Activated B cell treated with CpG ODN at 0.5 μM for 24 hours (primary cell): ENCODE measurements at regions not wholly inside any gene's neighbourhood (a gene's known extent, or its start where the extent isn't known, plus 50 kb on each side); places are given as distances from the start of the nearest gene placed in this dataset.

ENCODE experiments used
- ATAC-seq: fragments of 200-7000 bp; cut with Tn5 transposase; one replicate; pipeline ENCODE4 v1.10.0; 2021; ENCODE audit warnings: low read depth, mild to moderate bottlenecking, moderate library complexity
- CTCF ChIA-PET: fragments of 350-600 bp; sonication (Branson Sonifier 250); formaldehyde crosslinking; loops from one replicate; lab custom pipeline; 2021; ENCODE audit warnings: antibody characterized with exemption; lab: Charles Lee
- POLR2A ChIA-PET: fragments of 350-600 bp; sonication (Branson Sonifier 250); formaldehyde crosslinking; loops from one replicate; lab custom pipeline; 2021; ENCODE audit warnings: antibody characterized with exemption; lab: Charles Lee
- DNase-seq: peaks from one replicate; pipeline ENCODE4 v3.0.0; 2022
- H3K27ac Mint-ChIP-seq: one replicate; pipeline ENCODE4 v1.8.0; 2020; ENCODE audit warnings: mixed read lengths
- H3K27me3 Mint-ChIP-seq: one replicate; pipeline ENCODE4 v1.8.0; 2021; ENCODE audit warnings: mixed read lengths
- H3K36me3 Mint-ChIP-seq: one replicate; pipeline ENCODE4 v1.8.0; 2021; ENCODE audit warnings: low read depth, mixed read lengths
- H3K4me1 Mint-ChIP-seq: one replicate; pipeline ENCODE4 v1.8.0; 2021; ENCODE audit warnings: mixed read lengths
- H3K4me3 Mint-ChIP-seq: one replicate; pipeline ENCODE4 v1.8.0; 2020; ENCODE audit warnings: mild to moderate bottlenecking, mixed read lengths
- H3K9me3 Mint-ChIP-seq: one replicate; pipeline ENCODE4 v1.8.0; 2020; ENCODE audit warnings: mixed read lengths
- intact Hi-C: fragments of 100-400 bp; cut with micrococcal nuclease; formaldehyde crosslinking; loops from one replicate; pipeline ENCODE4 v1.15.1; 2024
- TF ChIP-seq, protein P1 (sequence below): fragments of 200-600 bp; IDR thresholded peaks from one replicate; pipeline ENCODE4 v1.8.0; 2022; ENCODE audit warnings: antibody characterized with exemption, mild to moderate bottlenecking

GRCh38 chr5:68747521-68747920, 346.3 kb upstream of the SLC30A5 start:
- no peaks in the 10 kb centered on the region for H3K36me3 Mint-ChIP-seq
- intact Hi-C loops = no loop called here
- H3K4me1 Mint-ChIP-seq = peaks cover 11% of the 10 kb centered on the region
- no peaks in the 10 kb centered on the region for H3K9me3 Mint-ChIP-seq
- POLR2A ChIA-PET = no interaction called here
- CTCF ChIA-PET = interaction anchor here (0.8 kb wide), 1 partner anchor 461 kb away, joined by 3 read pairs; no protein-coding TSS in a partner anchor
- TF ChIP-seq, protein P1, sequence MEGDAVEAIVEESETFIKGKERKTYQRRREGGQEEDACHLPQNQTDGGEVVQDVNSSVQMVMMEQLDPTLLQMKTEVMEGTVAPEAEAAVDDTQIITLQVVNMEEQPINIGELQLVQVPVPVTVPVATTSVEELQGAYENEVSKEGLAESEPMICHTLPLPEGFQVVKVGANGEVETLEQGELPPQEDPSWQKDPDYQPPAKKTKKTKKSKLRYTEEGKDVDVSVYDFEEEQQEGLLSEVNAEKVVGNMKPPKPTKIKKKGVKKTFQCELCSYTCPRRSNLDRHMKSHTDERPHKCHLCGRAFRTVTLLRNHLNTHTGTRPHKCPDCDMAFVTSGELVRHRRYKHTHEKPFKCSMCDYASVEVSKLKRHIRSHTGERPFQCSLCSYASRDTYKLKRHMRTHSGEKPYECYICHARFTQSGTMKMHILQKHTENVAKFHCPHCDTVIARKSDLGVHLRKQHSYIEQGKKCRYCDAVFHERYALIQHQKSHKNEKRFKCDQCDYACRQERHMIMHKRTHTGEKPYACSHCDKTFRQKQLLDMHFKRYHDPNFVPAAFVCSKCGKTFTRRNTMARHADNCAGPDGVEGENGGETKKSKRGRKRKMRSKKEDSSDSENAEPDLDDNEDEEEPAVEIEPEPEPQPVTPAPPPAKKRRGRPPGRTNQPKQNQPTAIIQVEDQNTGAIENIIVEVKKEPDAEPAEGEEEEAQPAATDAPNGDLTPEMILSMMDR = no peak
- DNase-seq (no peak), ATAC-seq (no peak)
- H3K27me3 Mint-ChIP-seq = peaks cover 21% of the 10 kb centered on the region
- H3K4me3 Mint-ChIP-seq = no peak overlapping the region
- H3K27ac Mint-ChIP-seq = no peak overlapping the region

DNA sequence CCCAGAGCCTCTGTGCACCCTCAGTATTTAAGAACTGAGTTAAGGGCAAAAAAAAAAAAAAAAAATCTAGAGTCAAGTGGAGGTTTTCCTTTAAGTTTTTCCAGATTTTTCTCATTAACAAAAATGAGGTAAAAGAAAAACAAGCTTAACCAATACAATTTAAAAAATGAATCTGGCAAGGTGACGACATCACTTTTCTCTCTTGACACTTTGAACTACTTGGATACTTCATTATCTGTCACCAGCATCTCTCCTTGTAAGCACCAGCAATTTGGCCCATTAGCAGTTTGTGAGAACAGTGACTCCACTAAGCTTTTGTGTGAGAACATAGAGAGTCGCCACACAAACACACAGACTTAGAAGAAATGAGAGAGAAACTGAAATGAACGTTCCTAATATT, 345.7 kb upstream of the SLC30A5 start:
- POLR2A ChIA-PET = no interaction called here
- peaks cover 11% of the 10 kb centered on the region for H3K4me1 Mint-ChIP-seq

GRCh38 chr5:68749077-68749476, 344.7 kb upstream of the SLC30A5 start:
- TF ChIP-seq, protein P1 = no peak
- CTCF ChIA-PET = no interaction called here
- ATAC-seq (no peak), DNase-seq (no peak)
- no peaks in the 10 kb centered on the region for H3K9me3 Mint-ChIP-seq
- H3K4me1 Mint-ChIP-seq = peaks cover 11% of the 10 kb centered on the region
- POLR2A ChIA-PET = no interaction called here
- H3K36me3 Mint-ChIP-seq = no peaks in the 10 kb centered on the region
- no peak overlapping the region for H3K27ac Mint-ChIP-seq
- peaks cover 25% of the 10 kb centered on the region for H3K27me3 Mint-ChIP-seq
- intact Hi-C loops = no loop called here
- H3K4me3 Mint-ChIP-seq = no peak overlapping the region

More for the DNA sequence above, 345.7 kb upstream of the SLC30A5 start:
- TF ChIP-seq, protein P1 = no peak
- Mint-ChIP-seq H3K27ac (no peak overlapping the region), H3K36me3 (no peaks in the 10 kb centered on the region), H3K9me3 (no peaks in the 10 kb centered on the region), H3K27me3 (peaks cover 25% of the 10 kb centered on the region), H3K4me3 (no peak overlapping the region)
- ATAC-seq (no peak), DNase-seq (no peak)
- CTCF ChIA-PET = interaction anchor here (0.6 to 0.8 kb wide), 2 partner anchors 128 to 461 kb away, joined by 3 read pairs; no protein-coding TSS in a partner anchor
- intact Hi-C loops = no loop called here

GRCh38 chr5:68749631-68750030, 344.2 kb upstream of the SLC30A5 start:
- no peak overlapping the region for H3K4me3 Mint-ChIP-seq
- ChIA-PET POLR2A (no interaction called here), CTCF (no interaction called here)
- peaks cover 25% of the 10 kb centered on the region for H3K27me3 Mint-ChIP-seq
- H3K36me3 Mint-ChIP-seq = no peaks in the 10 kb centered on the region
- TF ChIP-seq, protein P1 = no peak
- ATAC-seq = no peak
- H3K4me1 Mint-ChIP-seq = peaks cover 9% of the 10 kb centered on the region
- H3K9me3 Mint-ChIP-seq = no peaks in the 10 kb centered on the region
- no peak overlapping the region for H3K27ac Mint-ChIP-seq
- intact Hi-C loops = no loop called here
- no peak for DNase-seq

DNA sequence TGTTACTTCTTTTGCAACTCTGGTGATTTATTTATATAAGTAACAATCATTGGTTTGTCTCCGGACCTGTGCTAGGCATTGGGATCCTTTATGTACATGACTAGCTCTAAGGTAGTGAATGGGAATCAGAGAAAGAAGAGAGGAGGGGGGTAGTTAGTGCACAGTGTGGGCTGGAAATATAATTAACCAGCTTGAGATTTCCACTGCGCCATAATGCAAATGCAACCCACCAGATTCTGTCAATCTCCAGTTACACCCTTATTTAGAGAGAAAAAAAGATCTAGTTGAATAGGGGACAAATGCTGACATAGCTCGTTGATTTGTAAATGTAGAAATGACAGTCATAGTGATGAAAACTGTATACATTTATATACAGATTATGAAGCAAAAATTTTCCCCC, 342.2 kb upstream of the SLC30A5 start:
- H3K27me3 Mint-ChIP-seq = peaks cover 25% of the 10 kb centered on the region
- peaks cover 1% of the 10 kb centered on the region for H3K4me1 Mint-ChIP-seq
- H3K4me3 Mint-ChIP-seq = no peak overlapping the region
- POLR2A ChIA-PET = no interaction called here
- ATAC-seq (no peak), DNase-seq (no peak)
- CTCF ChIA-PET = no interaction called here
- H3K9me3 Mint-ChIP-seq = no peaks in the 10 kb centered on the region
- no peak overlapping the region for H3K27ac Mint-ChIP-seq
- TF ChIP-seq, protein P1 = no peak
- intact Hi-C loops = no loop called here
- H3K36me3 Mint-ChIP-seq = no peaks in the 10 kb centered on the region
